ENCODE measurements at regions not wholly inside any gene's neighbourhood (a gene's known extent, or its start where the extent isn't known, plus 50 kb on each side); places are given as distances from the start of the nearest gene placed in this dataset.

DNA sequence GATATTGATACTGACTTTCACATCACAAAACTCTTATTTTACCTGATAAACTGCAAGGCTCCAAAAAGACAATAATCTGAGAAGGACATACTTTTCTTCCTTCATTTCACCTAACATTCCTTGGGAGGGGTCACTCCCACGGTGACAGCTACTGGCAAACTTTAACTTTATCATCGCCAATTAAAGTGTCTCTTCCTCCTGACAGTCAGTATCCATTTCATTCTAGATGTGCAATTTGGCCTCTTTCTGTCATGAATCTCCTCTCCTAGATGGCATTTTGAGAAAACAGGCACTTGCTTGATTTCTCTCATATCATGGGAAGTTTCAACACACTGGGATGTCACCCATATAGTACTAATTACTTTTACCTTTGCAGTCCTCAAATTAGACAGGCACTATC lies 413.5 kb upstream of the CCNG1 start:
- TF ChIP-seq POLR2A (IDR thresholded peaks at IDR 0.05; ENCODE audit: low read length), result no peak
- TF ChIP-seq REST (IDR thresholded peaks at IDR 0.05), result no peak
- no peak for TF ChIP-seq MAZ (IDR thresholded peaks at IDR 0.05; ENCODE audit: borderline replicate concordance, low read depth, low read length)
- TF ChIP-seq, protein P1, sequence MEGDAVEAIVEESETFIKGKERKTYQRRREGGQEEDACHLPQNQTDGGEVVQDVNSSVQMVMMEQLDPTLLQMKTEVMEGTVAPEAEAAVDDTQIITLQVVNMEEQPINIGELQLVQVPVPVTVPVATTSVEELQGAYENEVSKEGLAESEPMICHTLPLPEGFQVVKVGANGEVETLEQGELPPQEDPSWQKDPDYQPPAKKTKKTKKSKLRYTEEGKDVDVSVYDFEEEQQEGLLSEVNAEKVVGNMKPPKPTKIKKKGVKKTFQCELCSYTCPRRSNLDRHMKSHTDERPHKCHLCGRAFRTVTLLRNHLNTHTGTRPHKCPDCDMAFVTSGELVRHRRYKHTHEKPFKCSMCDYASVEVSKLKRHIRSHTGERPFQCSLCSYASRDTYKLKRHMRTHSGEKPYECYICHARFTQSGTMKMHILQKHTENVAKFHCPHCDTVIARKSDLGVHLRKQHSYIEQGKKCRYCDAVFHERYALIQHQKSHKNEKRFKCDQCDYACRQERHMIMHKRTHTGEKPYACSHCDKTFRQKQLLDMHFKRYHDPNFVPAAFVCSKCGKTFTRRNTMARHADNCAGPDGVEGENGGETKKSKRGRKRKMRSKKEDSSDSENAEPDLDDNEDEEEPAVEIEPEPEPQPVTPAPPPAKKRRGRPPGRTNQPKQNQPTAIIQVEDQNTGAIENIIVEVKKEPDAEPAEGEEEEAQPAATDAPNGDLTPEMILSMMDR (IDR thresholded peaks at IDR 0.05), result no peak
- no peak for TF ChIP-seq CHD2 (IDR thresholded peaks at IDR 0.05; ENCODE audit: low read length, partially characterized antibody)
- no peak for TF ChIP-seq RFX5 (IDR thresholded peaks at IDR 0.05)
- no peak for TF ChIP-seq ESRRA (IDR thresholded peaks at IDR 0.05; ENCODE audit: borderline replicate concordance, low read length)
